SK-N-SH treated with all-trans-retinoic acid at 6 μM for 48 hours (cell line): ENCODE measurements at regions not wholly inside any gene's neighbourhood (a gene's known extent, or its start where the extent isn't known, plus 50 kb on each side); places are given as distances from the start of the nearest gene placed in this dataset.

ENCODE experiments used
- ATAC-seq: fragments of 200-7000 bp; cut with Tn5 transposase; 3 replicates; pipeline ENCODE4 v1.9.1; 2020; ENCODE audit warnings: mild to moderate bottlenecking, moderate library complexity
- CSDC2 ChIP-seq: fragments of 250-450 bp; sonication (Bioruptor Pico); IDR thresholded peaks from 2 replicates; pipeline ENCODE4 v1.5.0; 2020; ENCODE audit warnings: mild to moderate bottlenecking, moderate library complexity
- CSRNP3 ChIP-seq: fragments of 250-450 bp; sonication (Bioruptor Pico); IDR thresholded peaks from 2 replicates; pipeline ENCODE4 v1.5.1; 2021; ENCODE audit warnings: mild to moderate bottlenecking, moderate library complexity
- GLIS3 ChIP-seq: fragments of 250-450 bp; sonication (Bioruptor Pico); IDR thresholded peaks from 2 replicates; pipeline ENCODE4 v1.5.0; 2020; ENCODE audit warnings: mild to moderate bottlenecking, moderate library complexity
- OSR1 ChIP-seq: fragments of 250-450 bp; sonication (Bioruptor Pico); IDR thresholded peaks from 2 replicates; pipeline ENCODE4 v1.8.0; 2022; ENCODE audit warnings: moderate library complexity, mild to moderate bottlenecking, inconsistent platforms
- PATZ1 ChIP-seq: fragments of 250-450 bp; sonication (Bioruptor Pico); IDR thresholded peaks from 2 replicates; pipeline ENCODE4 v1.8.0; 2020; ENCODE audit warnings: mild to moderate bottlenecking, moderate library complexity, borderline replicate concordance
- POU6F1 ChIP-seq: fragments of 250-450 bp; sonication (Bioruptor Pico); IDR thresholded peaks from 2 replicates; pipeline ENCODE4 v1.8.0; 2021; ENCODE audit warnings: low read depth, mild to moderate bottlenecking, moderate library complexity, borderline replicate concordance
- PPARA ChIP-seq: fragments of 250-450 bp; sonication (Bioruptor Pico); IDR thresholded peaks from 2 replicates; pipeline ENCODE4 v1.5.0; 2020; ENCODE audit warnings: mild to moderate bottlenecking, borderline replicate concordance
- RARB ChIP-seq: fragments of 250-450 bp; sonication (Bioruptor Pico); IDR thresholded peaks from 2 replicates; pipeline ENCODE4 v1.8.0; 2021; ENCODE audit warnings: mild to moderate bottlenecking, moderate library complexity
- TCF4 ChIP-seq: fragments of 250-450 bp; sonication (Bioruptor Pico); IDR thresholded peaks from 2 replicates; pipeline ENCODE4 v1.8.0; 2021; ENCODE audit warnings: mild to moderate bottlenecking, moderate library complexity, borderline replicate concordance
- TSHZ2 ChIP-seq: fragments of 250-450 bp; sonication (Bioruptor Pico); IDR thresholded peaks from 2 replicates; pipeline ENCODE4 v1.5.0; 2020; ENCODE audit warnings: mild to moderate bottlenecking, moderate library complexity
- ZFP3 ChIP-seq: fragments of 250-450 bp; sonication (Bioruptor Pico); IDR thresholded peaks from 2 replicates; pipeline ENCODE4 v1.5.0; 2020; ENCODE audit warnings: mild to moderate bottlenecking, moderate library complexity
- ZFP30 ChIP-seq: fragments of 450-650 bp; formaldehyde crosslinking; IDR thresholded peaks from 2 replicates; pipeline ENCODE4 v1.5.0; 2022; ENCODE audit warnings: mild to moderate bottlenecking, moderate library complexity
- ZNF565 ChIP-seq: fragments of 450-650 bp; formaldehyde crosslinking; conservative IDR thresholded peaks from 2 replicates; pipeline ENCODE4 v1.5.0; 2020; ENCODE audit warnings: low read depth, mild to moderate bottlenecking, moderate library complexity
- ZNF70 ChIP-seq: fragments of 450-650 bp; formaldehyde crosslinking; IDR thresholded peaks from 2 replicates; pipeline ENCODE4 v1.5.0; 2020; ENCODE audit warnings: mild to moderate bottlenecking, moderate library complexity

- TF ChIP-seq TCF4 (CRISPR knock-in tag), result no peak
- no peak for ATAC-seq
Measured at GRCh38 chr13:36549126-36549702, 116.9 kb downstream of the CCNA1 start.

GRCh38 chr13:36549755-36550154 is 117.5 kb downstream of the CCNA1 start:
- no peak for TF ChIP-seq ZFP30 (CRISPR knock-in tag)
- no peak for TF ChIP-seq POU6F1 (CRISPR knock-in tag)
- TF ChIP-seq RARB (CRISPR knock-in tag), result no peak
- TF ChIP-seq TSHZ2 (CRISPR knock-in tag), result no peak
- no peak for ATAC-seq

- ATAC-seq, result no peak
- no peak for TF ChIP-seq ZFP30 (CRISPR knock-in tag)
- TF ChIP-seq POU6F1 (CRISPR knock-in tag), result no peak
- TF ChIP-seq RARB (CRISPR knock-in tag), result no peak
- no peak for TF ChIP-seq PATZ1 (CRISPR knock-in tag)
- no peak for TF ChIP-seq TCF4 (CRISPR knock-in tag)
- TF ChIP-seq CSDC2 (CRISPR knock-in tag), result no peak
- no peak for TF ChIP-seq TSHZ2 (CRISPR knock-in tag)
- no peak for TF ChIP-seq ZNF70
- TF ChIP-seq PPARA (CRISPR knock-in tag), result no peak
- TF ChIP-seq CSRNP3, result no peak
- TF ChIP-seq GLIS3 (CRISPR knock-in tag), result no peak
- TF ChIP-seq ZFP3 (CRISPR knock-in tag), result no peak
- no peak for TF ChIP-seq OSR1 (CRISPR knock-in tag)
- no peak for TF ChIP-seq ZNF565 (CRISPR knock-in tag)
- TF ChIP-seq, all 23 proteins: peak for 0
Measured at GRCh38 chr13:36550177-36550576, 117.9 kb downstream of the CCNA1 start.
